Mesenchymal stem cell (in vitro differentiated cells and primary cell): ENCODE measurements at regions not wholly inside any gene's neighbourhood (a gene's known extent, or its start where the extent isn't known, plus 50 kb on each side); places are given as distances from the start of the nearest gene placed in this dataset.

ENCODE experiments used
- DNase-seq: peaks from one replicate; pipeline ENCODE4 v3.0.0-alpha.2; 2013
- H2AFZ ChIP-seq: one replicate; pipeline ENCODE4 v1.6.1; 2013; ENCODE audit warnings: low read depth, mild to moderate bottlenecking, control low read depth, inconsistent platforms, low read length, moderate library complexity
- H2AK5ac ChIP-seq: 2 replicates; pipeline ENCODE4 v1.6.1; 2013; ENCODE audit warnings: low read length, moderate library complexity, mild to moderate bottlenecking, inconsistent platforms; ENCODE audit not compliant: severe bottlenecking
- H2BK120ac ChIP-seq: one replicate; pipeline ENCODE4 v1.6.1; 2013; ENCODE audit warnings: low read depth, mild to moderate bottlenecking, inconsistent platforms, low read length, moderate library complexity
- H2BK12ac ChIP-seq, 2 experiments: one replicate each; pipeline ENCODE4 v1.6.1; 2013; ENCODE audit warnings: inconsistent platforms in 2 of 2, low read length in 2 of 2, mild to moderate bottlenecking in 2 of 2, moderate library complexity in 2 of 2, control low read depth in 1 of 2
- H2BK15ac ChIP-seq: one replicate; pipeline ENCODE4 v1.6.1; 2013; ENCODE audit warnings: mild to moderate bottlenecking, low read depth, inconsistent platforms; ENCODE audit not compliant: poor library complexity, severe bottlenecking
- H2BK5ac ChIP-seq: 2 replicates; pipeline ENCODE4 v1.6.1; 2013; ENCODE audit warnings: low read depth, mild to moderate bottlenecking, low read length, control low read depth, inconsistent platforms; ENCODE audit not compliant: poor library complexity, severe bottlenecking
- H3K14ac ChIP-seq, 2 experiments: one replicate each; pipeline ENCODE4 v1.6.1; 2013; ENCODE audit warnings: inconsistent platforms in 2 of 2, low read length in 2 of 2, control low read depth in 1 of 2, mild to moderate bottlenecking in 1 of 2, moderate library complexity in 1 of 2
- H3K18ac ChIP-seq, 2 experiments: one replicate each; pipeline ENCODE4 v1.6.1; 2013; ENCODE audit warnings: inconsistent platforms in 2 of 2, low read length in 2 of 2, control low read depth in 1 of 2, low read depth in 1 of 2, mild to moderate bottlenecking in 1 of 2
- H3K23ac ChIP-seq, 2 experiments: one replicate each; pipeline ENCODE4 v1.6.1; 2013; ENCODE audit warnings: inconsistent platforms in 2 of 2, low read length in 2 of 2, mild to moderate bottlenecking in 2 of 2, moderate library complexity in 2 of 2, control low read depth in 1 of 2
- H3K27ac ChIP-seq: 2 replicates; pipeline ENCODE4 v1.5.1; 2013; ENCODE audit warnings: mild to moderate bottlenecking, moderate library complexity, low read length, control low read depth, inconsistent platforms; ENCODE audit not compliant: poor library complexity, severe bottlenecking
- H3K27me3 ChIP-seq, 2 experiments: 2 replicates each; pipeline versions ENCODE4 v1.6.1 to v1.7.0; 2013; ENCODE audit warnings: low read length in 2 of 2, mild to moderate bottlenecking in 2 of 2, moderate library complexity in 2 of 2, control low read depth in 1 of 2, inconsistent platforms in 1 of 2; ENCODE audit not compliant: control insufficient read depth in 1 of 2, insufficient read depth in 1 of 2
- H3K36me3 ChIP-seq, 2 experiments: 2 replicates each; pipeline versions ENCODE4 v1.6.1 to v1.7.0; 2013; ENCODE audit warnings: low read length in 2 of 2, control low read depth in 1 of 2, inconsistent platforms in 1 of 2, low read depth in 1 of 2, mild to moderate bottlenecking in 1 of 2; ENCODE audit not compliant: insufficient read depth in 2 of 2, control insufficient read depth in 1 of 2
- H3K4ac ChIP-seq, 2 experiments: one replicate each; pipeline ENCODE4 v1.6.1; 2013; ENCODE audit warnings: inconsistent platforms in 2 of 2, low read length in 2 of 2, mild to moderate bottlenecking in 2 of 2, moderate library complexity in 2 of 2, control low read depth in 1 of 2, low read depth in 1 of 2
- H3K4me1 ChIP-seq: 2 replicates; pipeline ENCODE4 v1.6.1; 2013; ENCODE audit warnings: low read depth, low read length, control low read depth; ENCODE audit not compliant: control insufficient read depth, insufficient read depth
- H3K4me2 ChIP-seq: 2 replicates; pipeline ENCODE4 v1.6.1; 2013; ENCODE audit warnings: low read length, mild to moderate bottlenecking, inconsistent platforms; ENCODE audit not compliant: poor library complexity, severe bottlenecking
- H3K4me3 ChIP-seq, 2 experiments: 2 replicates each; pipeline versions ENCODE4 v1.5.1 to v1.7.0; 2013; ENCODE audit warnings: low read length in 2 of 2, mild to moderate bottlenecking in 2 of 2, control low read depth in 1 of 2, low read depth in 1 of 2; ENCODE audit not compliant: insufficient read depth in 1 of 2
- H3K79me1 ChIP-seq: replicated peaks from 2 replicates; pipeline ENCODE4 v1.6.1; 2013; ENCODE audit warnings: mild to moderate bottlenecking, control low read depth, low read length, inconsistent platforms; ENCODE audit not compliant: poor library complexity, severe bottlenecking
- H3K9ac ChIP-seq: 2 replicates; pipeline ENCODE4 v1.7.0; 2013; ENCODE audit warnings: mild to moderate bottlenecking, low read length, moderate library complexity
- H3K9me3 ChIP-seq: 2 replicates; pipeline ENCODE4 v1.7.0; 2013; ENCODE audit warnings: mild to moderate bottlenecking, low read length; ENCODE audit not compliant: control insufficient read depth
- H4K8ac ChIP-seq: one replicate; pipeline ENCODE4 v1.6.1; 2013; ENCODE audit warnings: inconsistent platforms, mild to moderate bottlenecking, low read length, moderate library complexity
- H4K91ac ChIP-seq: one replicate; pipeline ENCODE4 v1.6.1; 2013; ENCODE audit warnings: mild to moderate bottlenecking, low read length, inconsistent platforms
- WGBS: methylation state at CpG from one replicate; pipeline ENCODE4 v1.1.7; 2013; ENCODE audit warnings: mixed read lengths; 5-methylcytosine and 5-hydroxymethylcytosine counted together

- H4K91ac ChIP-seq = no peak overlapping the region
- no peak overlapping the region for H4K8ac ChIP-seq
- no peaks in the 10 kb centered on the region for H3K9me3 ChIP-seq
- no peak overlapping the region for H2AFZ ChIP-seq
- no peak overlapping the region for H3K4ac ChIP-seq
- H2BK120ac ChIP-seq = no peak overlapping the region
- H3K18ac ChIP-seq = no peak overlapping the region
- H3K9ac ChIP-seq = no peak overlapping the region
- H3K27me3 ChIP-seq = peaks cover 10 to 34% of the 10 kb centered on the region in 2 experiments
- no peaks in the 10 kb centered on the region for H3K4me1 ChIP-seq
- H3K27ac ChIP-seq = no peak overlapping the region
- H2BK12ac ChIP-seq = no peak overlapping the region
- H3K23ac ChIP-seq = no peak overlapping the region
- H3K79me1 ChIP-seq = no peaks in the 10 kb centered on the region
- H3K36me3 ChIP-seq = no peaks in the 10 kb centered on the region
- H3K14ac ChIP-seq = no peak overlapping the region
- H3K4me3 ChIP-seq = no peak overlapping the region
- H2BK15ac ChIP-seq = no peak overlapping the region
- no peak for DNase-seq
- no peak overlapping the region for H2AK5ac ChIP-seq
- H3K4me2 ChIP-seq = no peak overlapping the region
- H2BK5ac ChIP-seq = no peak overlapping the region
Measured at GRCh38 chr9:107123389-107123788, 159.7 kb upstream of the RAD23B start.

- Histone ChIP-seq H3K79me1 (no peaks in the 10 kb centered on the region), H3K4me2 (no peak overlapping the region), H3K18ac (no peak overlapping the region), H2BK15ac (no peak overlapping the region), H2BK120ac (no peak overlapping the region), H3K4me3 (no peak overlapping the region), H3K23ac (no peak overlapping the region), H3K4ac (no peak overlapping the region), H3K14ac (no peak overlapping the region), H2BK5ac (no peak overlapping the region), H3K27me3 (peaks cover 7 to 35% of the 10 kb centered on the region in 2 experiments), H3K4me1 (no peaks in the 10 kb centered on the region), H2AK5ac (no peak overlapping the region), H3K27ac (no peak overlapping the region), H3K9me3 (no peaks in the 10 kb centered on the region), H2BK12ac (no peak overlapping the region), H3K9ac (no peak overlapping the region), H4K91ac (no peak overlapping the region), H2AFZ (no peak overlapping the region), H3K36me3 (no peaks in the 10 kb centered on the region), H4K8ac (no peak overlapping the region)
- no peak for DNase-seq
- 76% methylated on average over 5 of the region's 5 CpGs for WGBS
Measured at GRCh38 chr9:107127608-107128007, 155.5 kb upstream of the RAD23B start.

- no peak overlapping the region for H3K4me3 ChIP-seq
- H2BK15ac ChIP-seq = no peak overlapping the region
- H3K27me3 ChIP-seq = peaks cover 16 to 42% of the 10 kb centered on the region in 2 experiments
- H3K18ac ChIP-seq = no peak overlapping the region
- no peaks in the 10 kb centered on the region for H3K9me3 ChIP-seq
- H3K4me1 ChIP-seq = no peaks in the 10 kb centered on the region
- no peaks in the 10 kb centered on the region for H3K79me1 ChIP-seq
- no peak overlapping the region for H3K4ac ChIP-seq
- 76% methylated on average over 4 of the region's 5 CpGs for WGBS
- H2AFZ ChIP-seq = no peak overlapping the region
- H3K14ac ChIP-seq = no peak overlapping the region
- H4K8ac ChIP-seq = no peak overlapping the region
- H4K91ac ChIP-seq = no peak overlapping the region
- no peak overlapping the region for H3K23ac ChIP-seq
- H3K9ac ChIP-seq = no peak overlapping the region
- H2BK5ac ChIP-seq = no peak overlapping the region
- no peak overlapping the region for H3K27ac ChIP-seq
- H3K4me2 ChIP-seq = no peak overlapping the region
- no peak overlapping the region for H2BK12ac ChIP-seq
- H2AK5ac ChIP-seq = no peak overlapping the region
- H3K36me3 ChIP-seq = no peaks in the 10 kb centered on the region
- no peak for DNase-seq
- H2BK120ac ChIP-seq = no peak overlapping the region
Measured at GRCh38 chr9:107131108-107131799, 151.8 kb upstream of the RAD23B start.

GRCh38 chr9:107136296-107136695 is 146.8 kb upstream of the RAD23B start:
- no peak overlapping the region for H4K91ac ChIP-seq
- no peak overlapping the region for H2AFZ ChIP-seq
- no peak overlapping the region for H4K8ac ChIP-seq
- DNase-seq = no peak
- H3K9ac ChIP-seq = no peak overlapping the region
- H3K9me3 ChIP-seq = no peaks in the 10 kb centered on the region
- no peak overlapping the region for H3K4me2 ChIP-seq
- H3K27ac ChIP-seq = no peak overlapping the region
- H2BK15ac ChIP-seq = no peak overlapping the region
- no peaks in the 10 kb centered on the region for H3K79me1 ChIP-seq
- no peaks in the 10 kb centered on the region for H3K4me1 ChIP-seq
- no peaks in the 10 kb centered on the region for H3K36me3 ChIP-seq
- no peak overlapping the region for H2BK5ac ChIP-seq
- no peak overlapping the region for H3K4ac ChIP-seq
- peaks cover 34 to 50% of the 10 kb centered on the region in 2 experiments for H3K27me3 ChIP-seq
- H2BK120ac ChIP-seq = no peak overlapping the region
- H3K14ac ChIP-seq = no peak overlapping the region
- no peak overlapping the region for H3K4me3 ChIP-seq
- H2BK12ac ChIP-seq = no peak overlapping the region
- H3K18ac ChIP-seq = no peak overlapping the region
- H2AK5ac ChIP-seq = no peak overlapping the region
- no peak overlapping the region for H3K23ac ChIP-seq
- 80% methylated on average over 2 of the region's 2 CpGs for WGBS
